ENCODE measurements at regions not wholly inside any gene's neighbourhood (a gene's known extent, or its start where the extent isn't known, plus 50 kb on each side); places are given as distances from the start of the nearest gene placed in this dataset.

GRCh38 chr15:47877836-47878235 is 160.5 kb downstream of the SEMA6D start:
- Histone ChIP-seq H3K4me2 (ENCODE audit: low read depth, low read length) (no peak overlapping the region), H4K20me1 (ENCODE audit: insufficient read depth, low read length) (no peaks in the 10 kb centered on the region), H3K4me1 (ENCODE audit: low read length) (no peaks in the 10 kb centered on the region), H3K9me3 (replicated peaks; ENCODE audit: insufficient read depth, low read length) (no peaks in the 10 kb centered on the region), H3K79me2 (ENCODE audit: low read length) (no peaks in the 10 kb centered on the region), H3K27me3 (replicated peaks; ENCODE audit: insufficient read depth, low read length) (no peaks in the 10 kb centered on the region), H3F3A (ENCODE audit: insufficient read depth, low read length) (no peaks in the 10 kb centered on the region), H3K27ac (ENCODE audit: low read length) (no peak overlapping the region), H3K4me3 (ENCODE audit: low read length) (no peak overlapping the region), H3K9me2 (replicated peaks; ENCODE audit: insufficient read depth, low read length) (no peaks in the 10 kb centered on the region), H3K36me3 (replicated peaks; ENCODE audit: insufficient read depth, low read length) (no peaks in the 10 kb centered on the region), H3K9ac (ENCODE audit: low read length) (no peak overlapping the region), H2AFZ (ENCODE audit: low read length) (no peak overlapping the region)
- DNase-seq = no peak
- TF ChIP-seq CTCF (IDR thresholded peaks at IDR 0.05; ENCODE audit: low read length) (no peak), EZH2phosphoT487 (IDR thresholded peaks at IDR 0.05; ENCODE audit: low read length) (no peak), EZH2 (optimal IDR thresholded peaks at IDR 0.05; ENCODE audit: low read depth, low read length) (no peak)

- Histone ChIP-seq H3K4me3 (ENCODE audit: low read length) (no peak overlapping the region), H3K4me1 (ENCODE audit: low read length) (no peaks in the 10 kb centered on the region), H3K4me2 (ENCODE audit: low read depth, low read length) (no peak overlapping the region), H2AFZ (ENCODE audit: low read length) (no peak overlapping the region), H3K27ac (ENCODE audit: low read length) (no peak overlapping the region), H3K79me2 (ENCODE audit: low read length) (no peaks in the 10 kb centered on the region), H4K20me1 (ENCODE audit: insufficient read depth, low read length) (no peaks in the 10 kb centered on the region), H3K27me3 (replicated peaks; ENCODE audit: insufficient read depth, low read length) (no peaks in the 10 kb centered on the region), H3K9me2 (replicated peaks; ENCODE audit: insufficient read depth, low read length) (no peaks in the 10 kb centered on the region), H3K36me3 (replicated peaks; ENCODE audit: insufficient read depth, low read length) (no peaks in the 10 kb centered on the region), H3K9ac (ENCODE audit: low read length) (no peak overlapping the region), H3K9me3 (replicated peaks; ENCODE audit: insufficient read depth, low read length) (no peaks in the 10 kb centered on the region), H3F3A (ENCODE audit: insufficient read depth, low read length) (no peaks in the 10 kb centered on the region)
- no peak for TF ChIP-seq EZH2 (optimal IDR thresholded peaks at IDR 0.05; ENCODE audit: low read depth, low read length)
- TF ChIP-seq EZH2phosphoT487 (IDR thresholded peaks at IDR 0.05; ENCODE audit: low read length) = no peak
- no peak for TF ChIP-seq CTCF (IDR thresholded peaks at IDR 0.05; ENCODE audit: low read length)
- no peak for DNase-seq
Observed at GRCh38 chr15:47885920-47886319, 168.6 kb downstream of the SEMA6D start.

- no peaks in the 10 kb centered on the region for H3F3A ChIP-seq (ENCODE audit: insufficient read depth, low read length)
- no peak overlapping the region for H3K4me3 ChIP-seq (ENCODE audit: low read length)
- H3K4me1 ChIP-seq (ENCODE audit: low read length) = no peaks in the 10 kb centered on the region
- TF ChIP-seq EZH2 (optimal IDR thresholded peaks at IDR 0.05; ENCODE audit: low read depth, low read length) (no peak), CTCF (IDR thresholded peaks at IDR 0.05; ENCODE audit: low read length) (no peak)
- H3K79me2 ChIP-seq (ENCODE audit: low read length) = no peaks in the 10 kb centered on the region
- no peaks in the 10 kb centered on the region for H3K27me3 ChIP-seq (replicated peaks; ENCODE audit: insufficient read depth, low read length)
- H3K9ac ChIP-seq (ENCODE audit: low read length) = no peak overlapping the region
- H3K27ac ChIP-seq (ENCODE audit: low read length) = no peak overlapping the region
- DNase-seq = no peak
- H3K36me3 ChIP-seq (replicated peaks; ENCODE audit: insufficient read depth, low read length) = no peaks in the 10 kb centered on the region
- H4K20me1 ChIP-seq (ENCODE audit: insufficient read depth, low read length) = no peaks in the 10 kb centered on the region
- H3K4me2 ChIP-seq (ENCODE audit: low read depth, low read length) = no peak overlapping the region
- no peaks in the 10 kb centered on the region for H3K9me3 ChIP-seq (replicated peaks; ENCODE audit: insufficient read depth, low read length)
- H3K9me2 ChIP-seq (replicated peaks; ENCODE audit: insufficient read depth, low read length) = no peaks in the 10 kb centered on the region
- no peak overlapping the region for H2AFZ ChIP-seq (ENCODE audit: low read length)
Observed at GRCh38 chr15:47887241-47887800, 170.0 kb downstream of the SEMA6D start.
